Loucy (cell line): ENCODE measurements at regions not wholly inside any gene's neighbourhood (a gene's known extent, or its start where the extent isn't known, plus 50 kb on each side); places are given as distances from the start of the nearest gene placed in this dataset.

Experiments
- H2AFZ ChIP-seq: fragments of 200-600 bp; sonication (generic); 2 replicates; pipeline ENCODE4 v1.6.0; 2016; ENCODE audit warnings: antibody characterized with exemption, mild to moderate bottlenecking, low read length, moderate library complexity
- H3F3A ChIP-seq: fragments of 200-600 bp; 2 replicates; pipeline ENCODE4 v1.6.0; 2016; ENCODE audit warnings: antibody characterized with exemption, low read depth, mild to moderate bottlenecking
- H3K27me3 ChIP-seq: fragments of 200-600 bp; sonication (generic); 2 replicates; pipeline ENCODE4 v1.6.1; 2014; ENCODE audit warnings: low read length, mild to moderate bottlenecking; ENCODE audit not compliant: insufficient read depth, poor library complexity, severe bottlenecking
- H3K36me3 ChIP-seq: fragments of 200-600 bp; sonication (generic); 2 replicates; pipeline ENCODE4 v1.6.1; 2016; ENCODE audit warnings: low read length; ENCODE audit not compliant: insufficient read depth
- H3K4me1 ChIP-seq: fragments of 200-600 bp; sonication (generic); 2 replicates; pipeline ENCODE4 v1.5.1; 2014; ENCODE audit warnings: low read length, mild to moderate bottlenecking; ENCODE audit not compliant: insufficient read depth, poor library complexity, severe bottlenecking
- H3K4me2 ChIP-seq: fragments of 200-600 bp; sonication (generic); 2 replicates; pipeline ENCODE4 v1.6.0; 2014; ENCODE audit warnings: antibody characterized with exemption, low read length, low read depth, mild to moderate bottlenecking; ENCODE audit not compliant: poor library complexity, severe bottlenecking
- H3K4me3 ChIP-seq: fragments of 200-600 bp; sonication (generic); 2 replicates; pipeline ENCODE4 v1.5.1; 2014; ENCODE audit warnings: low read length, mild to moderate bottlenecking, mixed read lengths; ENCODE audit not compliant: poor library complexity, severe bottlenecking
- H3K79me2 ChIP-seq: fragments of 200-600 bp; sonication (generic); 2 replicates; pipeline ENCODE4 v1.6.1; 2014; ENCODE audit warnings: low read length; ENCODE audit not compliant: insufficient read depth
- H3K9ac ChIP-seq: fragments of 200-600 bp; sonication (generic); 2 replicates; pipeline ENCODE4 v1.6.0; 2014; ENCODE audit warnings: mild to moderate bottlenecking, low read depth, low read length, moderate library complexity; ENCODE audit not compliant: poor library complexity, severe bottlenecking
- H3K9me2 ChIP-seq: fragments of 200-600 bp; sonication (generic); replicated peaks from 2 replicates; pipeline ENCODE4 v1.6.1; 2016; ENCODE audit warnings: low read depth, low read length, mixed read lengths
- H3K9me3 ChIP-seq: fragments of 200-600 bp; sonication (generic); 2 replicates; pipeline ENCODE4 v1.6.1; 2014; ENCODE audit warnings: mild to moderate bottlenecking, antibody characterized with exemption, low read length, low read depth; ENCODE audit not compliant: insufficient read depth
- H4K20me1 ChIP-seq: fragments of 200-600 bp; sonication (generic); 2 replicates; pipeline ENCODE4 v1.6.0; 2014; ENCODE audit warnings: antibody characterized with exemption, low read length, mild to moderate bottlenecking; ENCODE audit not compliant: insufficient read depth, poor library complexity, severe bottlenecking
- CTCF ChIP-seq: fragments of 200-600 bp; sonication (generic); conservative IDR thresholded peaks from 2 replicates; pipeline ENCODE4 v1.5.1; 2014; ENCODE audit warnings: mild to moderate bottlenecking, antibody characterized with exemption, low read length
- EZH2phosphoT487 ChIP-seq: fragments of 200-600 bp; IDR thresholded peaks from 2 replicates; pipeline ENCODE4 v1.6.1; 2018; ENCODE audit warnings: antibody characterized with exemption, mild to moderate bottlenecking, moderate library complexity, borderline replicate concordance

- TF ChIP-seq CTCF = no peak
- no peak for TF ChIP-seq EZH2phosphoT487
- Histone ChIP-seq H3K4me1 (no peaks in the 10 kb centered on the region), H3K9me3 (no peaks in the 10 kb centered on the region), H3K4me3 (no peak overlapping the region), H3K4me2 (no peak overlapping the region), H2AFZ (no peak overlapping the region), H3F3A (no peaks in the 10 kb centered on the region), H3K36me3 (no peaks in the 10 kb centered on the region), H4K20me1 (no peaks in the 10 kb centered on the region), H3K9me2 (no peaks in the 10 kb centered on the region), H3K27me3 (no peaks in the 10 kb centered on the region), H3K9ac (no peak overlapping the region), H3K79me2 (no peaks in the 10 kb centered on the region)
These were observed 314.5 kb upstream of the CDH4 start for GRCh38 chr20:60937585-60937984.

GRCh38 chr20:60941379-60941778 is 310.7 kb upstream of the CDH4 start:
- Histone ChIP-seq H3K27me3 (no peaks in the 10 kb centered on the region), H2AFZ (no peak overlapping the region), H3F3A (no peaks in the 10 kb centered on the region)

GRCh38 chr20:60947819-60948218 is 304.2 kb upstream of the CDH4 start:
- Histone ChIP-seq H3K4me3 (no peak overlapping the region), H3K79me2 (no peaks in the 10 kb centered on the region), H4K20me1 (no peaks in the 10 kb centered on the region), H3K9ac (no peak overlapping the region), H3K9me2 (no peaks in the 10 kb centered on the region), H2AFZ (no peak overlapping the region), H3K36me3 (no peaks in the 10 kb centered on the region), H3F3A (no peaks in the 10 kb centered on the region), H3K4me1 (no peaks in the 10 kb centered on the region), H3K9me3 (no peaks in the 10 kb centered on the region), H3K27me3 (no peaks in the 10 kb centered on the region), H3K4me2 (no peak overlapping the region)
- TF ChIP-seq CTCF (no peak), EZH2phosphoT487 (no peak)

More at GRCh38 chr20:60941379-60941778, 310.7 kb upstream of the CDH4 start:
- no peaks in the 10 kb centered on the region for H3K36me3 ChIP-seq
- no peak overlapping the region for H3K4me2 ChIP-seq
- H3K9ac ChIP-seq = no peak overlapping the region
- H3K9me2 ChIP-seq = no peaks in the 10 kb centered on the region
- H3K4me1 ChIP-seq = no peaks in the 10 kb centered on the region
- H3K79me2 ChIP-seq = no peaks in the 10 kb centered on the region
- no peak overlapping the region for H3K4me3 ChIP-seq
- TF ChIP-seq CTCF (no peak), EZH2phosphoT487 (no peak)
- H3K9me3 ChIP-seq = no peaks in the 10 kb centered on the region
- no peaks in the 10 kb centered on the region for H4K20me1 ChIP-seq
